Epithelial cell of esophagus (primary cell): ENCODE measurements at regions not wholly inside any gene's neighbourhood (a gene's known extent, or its start where the extent isn't known, plus 50 kb on each side); places are given as distances from the start of the nearest gene placed in this dataset.

Source experiments
- DNase-seq: peaks from one replicate; pipeline ENCODE4 v3.0.0; 2010; ENCODE audit warnings: low read depth
- H3K4me3 ChIP-seq: 2 replicates; pipeline ENCODE4 v1.5.1; 2011; ENCODE audit warnings: mild to moderate bottlenecking, low read length, control low read depth
- CTCF ChIP-seq: IDR thresholded peaks from 2 replicates; pipeline ENCODE4 v1.5.1; 2011; ENCODE audit warnings: low read depth, mild to moderate bottlenecking, low read length, control low read depth, inconsistent platforms; ENCODE audit not compliant: insufficient read depth; ENCODE audit errors: missing control alignments

DNA sequence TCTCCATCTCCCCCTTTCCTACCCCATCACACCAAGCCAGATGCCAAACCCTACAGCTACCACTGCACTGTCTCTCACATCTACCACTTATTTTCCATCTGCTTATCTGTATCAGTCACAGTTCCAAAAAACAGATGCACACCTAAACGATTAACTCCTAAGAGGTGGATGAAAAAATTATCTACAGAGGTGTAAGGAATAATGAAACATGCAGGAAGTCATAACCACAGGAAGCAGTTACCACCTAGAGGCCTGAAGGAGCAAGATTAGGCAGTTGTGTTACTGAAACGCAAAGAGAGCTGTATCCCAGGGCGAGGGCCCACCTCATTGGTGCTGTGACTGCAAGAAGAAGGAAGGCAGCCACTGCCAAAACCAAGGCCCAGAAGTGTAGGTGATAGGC lies 87.8 kb upstream of the FAM241A start:
- no peak for TF ChIP-seq CTCF

DNA sequence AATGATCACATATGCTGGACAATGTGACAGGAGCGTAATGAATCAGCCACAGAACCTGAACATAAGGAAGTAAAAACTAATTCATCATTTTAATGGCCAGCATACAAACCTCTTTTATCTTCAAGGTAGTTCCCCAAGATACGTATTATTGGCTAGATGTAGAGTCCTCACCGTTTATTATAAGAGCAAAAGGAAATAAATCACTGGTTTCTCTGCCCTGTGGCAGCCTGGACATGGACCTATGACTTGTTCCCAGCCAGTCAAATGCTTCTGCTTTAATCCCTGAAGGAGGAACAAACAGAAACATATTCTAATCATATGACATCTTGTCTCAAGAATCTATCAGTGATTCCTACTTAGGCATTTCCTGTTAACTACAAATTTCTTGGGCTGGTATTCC lies 86.8 kb upstream of the FAM241A start:
- peak; percentile 50 for DNase-seq
- TF ChIP-seq CTCF, result no peak

More for the DNA sequence above, 87.8 kb upstream of the FAM241A start:
- no peak overlapping the region for H3K4me3 ChIP-seq
- DNase-seq, result no peak

DNA sequence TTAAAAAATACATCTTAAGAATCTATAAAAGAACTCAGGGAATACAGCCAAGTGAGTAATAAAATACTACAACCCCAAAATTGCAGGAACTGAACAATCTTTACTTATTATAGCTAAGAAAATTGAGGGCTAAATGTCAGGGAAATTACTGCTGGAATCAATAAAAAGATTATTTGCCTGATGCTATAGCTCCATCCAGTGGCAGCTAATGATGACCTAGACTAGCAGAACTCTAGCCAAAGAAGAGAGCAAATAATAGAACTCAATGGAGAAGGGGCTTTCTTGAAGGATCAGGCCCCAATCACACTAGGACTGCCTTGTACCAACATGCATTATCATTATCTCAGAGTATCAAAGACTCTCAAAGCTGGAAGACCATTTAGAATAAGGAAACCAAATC lies 85.0 kb upstream of the FAM241A start:
- H3K4me3 ChIP-seq, result no peak overlapping the region
- TF ChIP-seq CTCF, result peak; percentile 69

More for the DNA sequence above, 86.8 kb upstream of the FAM241A start:
- no peak overlapping the region for H3K4me3 ChIP-seq

GRCh38 chr4:112061207-112061817 lies 83.9 kb upstream of the FAM241A start:
- TF ChIP-seq CTCF, result no peak

More for the DNA sequence above, 85.0 kb upstream of the FAM241A start:
- DNase-seq, result peak; percentile 57

DNA sequence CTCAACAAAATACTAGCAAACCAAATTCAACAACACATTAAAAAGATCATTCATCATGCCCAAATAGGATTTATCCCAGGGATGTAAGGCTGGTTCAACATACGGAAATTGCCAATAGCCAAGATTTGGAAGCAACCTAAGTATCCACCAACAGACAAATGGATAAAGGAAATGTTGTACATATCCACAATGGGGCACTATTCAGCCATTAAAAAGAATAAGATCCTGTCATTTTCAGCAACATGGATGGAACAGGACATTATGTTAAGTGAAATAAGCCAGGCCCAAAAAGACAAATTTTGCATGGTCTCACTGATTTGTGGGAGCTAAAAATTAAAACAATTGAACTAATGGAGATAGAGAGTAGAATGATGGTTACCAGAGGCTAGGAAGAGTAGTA lies 82.0 kb upstream of the FAM241A start:
- no peak overlapping the region for H3K4me3 ChIP-seq
- DNase-seq, result peak; percentile 20
- no peak for TF ChIP-seq CTCF

More at GRCh38 chr4:112061207-112061817, 83.9 kb upstream of the FAM241A start:
- H3K4me3 ChIP-seq, result no peak overlapping the region
- no peak for DNase-seq

GRCh38 chr4:112069110-112069509 lies 76.1 kb upstream of the FAM241A start:
- no peak for TF ChIP-seq CTCF
- peak; percentile 61 for DNase-seq
- no peak overlapping the region for H3K4me3 ChIP-seq

- H3K4me3 ChIP-seq, result no peak overlapping the region
- no peak for TF ChIP-seq CTCF
- DNase-seq, result peak; percentile 32
Measured at GRCh38 chr4:112073181-112073580, 72.1 kb upstream of the FAM241A start.
